ENCODE measurements at regions not wholly inside any gene's neighbourhood (a gene's known extent, or its start where the extent isn't known, plus 50 kb on each side); places are given as distances from the start of the nearest gene placed in this dataset.

- no peak for TF ChIP-seq POLR2A (IDR thresholded peaks at IDR 0.05)
- TF ChIP-seq, protein P1, sequence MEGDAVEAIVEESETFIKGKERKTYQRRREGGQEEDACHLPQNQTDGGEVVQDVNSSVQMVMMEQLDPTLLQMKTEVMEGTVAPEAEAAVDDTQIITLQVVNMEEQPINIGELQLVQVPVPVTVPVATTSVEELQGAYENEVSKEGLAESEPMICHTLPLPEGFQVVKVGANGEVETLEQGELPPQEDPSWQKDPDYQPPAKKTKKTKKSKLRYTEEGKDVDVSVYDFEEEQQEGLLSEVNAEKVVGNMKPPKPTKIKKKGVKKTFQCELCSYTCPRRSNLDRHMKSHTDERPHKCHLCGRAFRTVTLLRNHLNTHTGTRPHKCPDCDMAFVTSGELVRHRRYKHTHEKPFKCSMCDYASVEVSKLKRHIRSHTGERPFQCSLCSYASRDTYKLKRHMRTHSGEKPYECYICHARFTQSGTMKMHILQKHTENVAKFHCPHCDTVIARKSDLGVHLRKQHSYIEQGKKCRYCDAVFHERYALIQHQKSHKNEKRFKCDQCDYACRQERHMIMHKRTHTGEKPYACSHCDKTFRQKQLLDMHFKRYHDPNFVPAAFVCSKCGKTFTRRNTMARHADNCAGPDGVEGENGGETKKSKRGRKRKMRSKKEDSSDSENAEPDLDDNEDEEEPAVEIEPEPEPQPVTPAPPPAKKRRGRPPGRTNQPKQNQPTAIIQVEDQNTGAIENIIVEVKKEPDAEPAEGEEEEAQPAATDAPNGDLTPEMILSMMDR (IDR thresholded peaks at IDR 0.05) = no peak
Observed at GRCh38 chr11:119831011-119831410, 102.0 kb upstream of the NECTIN1 start.
